Naive B cell (primary cell): ENCODE measurements at regions not wholly inside any gene's neighbourhood (a gene's known extent, or its start where the extent isn't known, plus 50 kb on each side); places are given as distances from the start of the nearest gene placed in this dataset.

ENCODE experiments used
- ATAC-seq, 2 donors: fragments of 150-1000 bp; cut with Tn5 transposase; 2 replicates each; pipeline ENCODE4 v1.10.0; 2021; ENCODE audit warnings: low read depth in 2 of 2, mild to moderate bottlenecking in 2 of 2, moderate library complexity in 2 of 2
- DNase-seq: peaks from one replicate; pipeline ENCODE4 v3.0.0; 2022
- H3K27ac Mint-ChIP-seq, 6 donors: one replicate each; pipeline ENCODE4 v1.8.0; 2020 to 2022; ENCODE audit warnings: mild to moderate bottlenecking in 6 of 6, mixed read lengths in 6 of 6, moderate library complexity in 5 of 6, inconsistent platforms in 2 of 6
- H3K27me3 Mint-ChIP-seq, 3 donors: one replicate each; pipeline ENCODE4 v1.8.0; 2021 to 2022; ENCODE audit warnings: mixed read lengths in 3 of 3, mild to moderate bottlenecking in 1 of 3
- H3K36me3 Mint-ChIP-seq, 2 donors: one replicate each; pipeline ENCODE4 v1.8.0; 2020 to 2022; ENCODE audit warnings: mixed read lengths in 2 of 2, inconsistent platforms in 1 of 2, mild to moderate bottlenecking in 1 of 2
- H3K4me1 Mint-ChIP-seq, 3 donors: one replicate each; pipeline ENCODE4 v1.8.0; 2020 to 2022; ENCODE audit warnings: mixed read lengths in 3 of 3, inconsistent platforms in 1 of 3, mild to moderate bottlenecking in 1 of 3, moderate library complexity in 1 of 3
- H3K4me3 Mint-ChIP-seq, 8 donors: one replicate each; pipeline ENCODE4 v1.8.0; 2020 to 2022; ENCODE audit warnings: mild to moderate bottlenecking in 8 of 8, mixed read lengths in 8 of 8, moderate library complexity in 8 of 8, inconsistent platforms in 2 of 8
- H3K9me3 Mint-ChIP-seq, 7 donors: one replicate each; pipeline ENCODE4 v1.8.0; 2020 to 2022; ENCODE audit warnings: mixed read lengths in 7 of 7, mild to moderate bottlenecking in 5 of 7, inconsistent platforms in 2 of 7, moderate library complexity in 1 of 7

- DNase-seq (no peak), ATAC-seq (no peak)
- no peak overlapping the region for H3K27ac Mint-ChIP-seq
- no peaks in the 10 kb centered on the region for H3K36me3 Mint-ChIP-seq
- H3K9me3 Mint-ChIP-seq, result peaks cover 0 to 1% (median 0%) of the 10 kb centered on the region in 7 donors
- H3K27me3 Mint-ChIP-seq, result peaks cover 29 to 67% (median 62%) of the 10 kb centered on the region in 3 donors
- no peaks in the 10 kb centered on the region for H3K4me1 Mint-ChIP-seq
- H3K4me3 Mint-ChIP-seq, result no peak overlapping the region
Measured at GRCh38 chr17:74005790-74006189, 197.7 kb upstream of the RPL38 start.

- Mint-ChIP-seq H3K9me3 (peaks cover 0 to 1% (median 0%) of the 10 kb centered on the region in 7 donors), H3K36me3 (no peaks in the 10 kb centered on the region), H3K27ac (no peak overlapping the region), H3K4me3 (no peak overlapping the region), H3K4me1 (no peaks in the 10 kb centered on the region), H3K27me3 (peaks cover 29 to 71% (median 63%) of the 10 kb centered on the region in 3 donors)
- ATAC-seq, result no peak
- DNase-seq, result no peak
Measured at GRCh38 chr17:74006371-74006770, 197.1 kb upstream of the RPL38 start.

GRCh38 chr17:74008196-74008595 is 195.3 kb upstream of the RPL38 start:
- H3K36me3 Mint-ChIP-seq, result no peaks in the 10 kb centered on the region
- H3K4me3 Mint-ChIP-seq, result no peak overlapping the region
- peaks cover 0 to 1% (median 0%) of the 10 kb centered on the region in 7 donors for H3K9me3 Mint-ChIP-seq
- no peak for ATAC-seq
- H3K27me3 Mint-ChIP-seq, result peaks cover 29 to 77% (median 69%) of the 10 kb centered on the region in 3 donors
- DNase-seq, result no peak
- H3K27ac Mint-ChIP-seq, result no peak overlapping the region
- H3K4me1 Mint-ChIP-seq, result no peaks in the 10 kb centered on the region

DNA sequence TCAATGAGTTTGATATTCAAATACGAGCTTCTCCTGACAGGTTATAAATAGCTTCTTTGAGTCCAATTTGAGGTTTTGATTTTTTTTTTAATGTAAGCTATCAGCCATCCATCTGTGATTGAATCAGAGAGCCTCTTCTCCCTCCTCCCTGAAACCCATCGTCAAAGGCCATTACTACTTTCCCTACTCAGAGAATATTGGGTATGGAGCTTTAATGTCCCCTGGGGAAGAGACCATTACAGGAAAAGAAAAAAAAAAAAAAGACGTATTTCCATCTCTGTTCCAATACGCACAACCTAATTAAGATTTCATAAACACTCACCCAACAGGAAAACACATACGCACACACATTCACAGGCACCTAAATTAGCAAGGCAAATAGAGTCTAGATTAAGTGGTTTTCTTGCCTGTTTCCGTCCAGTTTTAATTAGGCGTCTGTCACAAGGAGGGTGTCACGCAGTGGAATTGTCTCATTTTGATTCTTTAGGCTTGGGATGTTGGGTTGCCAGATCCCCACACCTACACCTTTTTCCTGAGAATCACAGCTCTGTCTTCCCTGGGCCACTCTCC is 194.3 kb upstream of the RPL38 start:
- Mint-ChIP-seq H3K4me1 (no peaks in the 10 kb centered on the region), H3K27ac (no peak overlapping the region), H3K4me3 (no peak overlapping the region), H3K9me3 (peaks cover 0 to 1% (median 0%) of the 10 kb centered on the region in 7 donors), H3K36me3 (no peaks in the 10 kb centered on the region), H3K27me3 (peaks cover 31 to 76% (median 59%) of the 10 kb centered on the region in 3 donors)
- ATAC-seq (no peak), DNase-seq (no peak)

GRCh38 chr17:74010903-74011302 is 192.6 kb upstream of the RPL38 start:
- H3K4me3 Mint-ChIP-seq, result no peak overlapping the region
- ATAC-seq (no peak), DNase-seq (no peak)
- no peak overlapping the region for H3K27ac Mint-ChIP-seq
- peaks cover 0 to 1% (median 0%) of the 10 kb centered on the region in 7 donors for H3K9me3 Mint-ChIP-seq
- no peaks in the 10 kb centered on the region for H3K36me3 Mint-ChIP-seq
- H3K4me1 Mint-ChIP-seq, result no peaks in the 10 kb centered on the region
- peaks cover 23 to 73% (median 55%) of the 10 kb centered on the region in 3 donors for H3K27me3 Mint-ChIP-seq

- Mint-ChIP-seq H3K9me3 (peaks cover 0 to 1% (median 0%) of the 10 kb centered on the region in 7 donors), H3K27me3 (peaks cover 29 to 72% (median 52%) of the 10 kb centered on the region in 3 donors), H3K4me3 (no peak overlapping the region), H3K27ac (no peak overlapping the region), H3K4me1 (no peaks in the 10 kb centered on the region), H3K36me3 (no peaks in the 10 kb centered on the region)
- ATAC-seq (no peak), DNase-seq (no peak)
Measured at GRCh38 chr17:74011966-74012365, 191.5 kb upstream of the RPL38 start.

DNA sequence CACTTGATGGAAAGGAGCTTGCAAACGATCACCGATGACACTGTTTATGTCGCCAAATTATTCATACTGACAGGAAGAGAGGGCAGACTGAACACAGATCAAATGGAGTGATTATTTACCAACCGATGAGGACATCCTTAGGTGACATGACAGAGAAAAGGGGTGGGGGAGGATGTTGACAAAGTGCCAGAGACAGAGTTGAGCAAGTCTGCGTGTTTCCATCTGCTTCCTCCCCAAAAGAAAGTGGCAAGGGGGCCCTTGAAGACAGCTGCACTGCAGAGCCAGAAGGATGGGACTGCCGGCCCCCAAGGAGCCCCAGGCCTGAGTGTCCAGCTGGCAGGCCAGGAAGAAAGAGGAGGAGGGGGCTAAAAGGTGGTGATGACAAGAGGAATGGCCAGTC is 191.0 kb upstream of the RPL38 start:
- DNase-seq (no peak), ATAC-seq (no peak)
- H3K27me3 Mint-ChIP-seq, result peaks cover 28 to 68% (median 53%) of the 10 kb centered on the region in 3 donors
- no peaks in the 10 kb centered on the region for H3K36me3 Mint-ChIP-seq
- peaks cover 0 to 1% (median 0%) of the 10 kb centered on the region in 7 donors for H3K9me3 Mint-ChIP-seq
- H3K4me1 Mint-ChIP-seq, result no peaks in the 10 kb centered on the region
- no peak overlapping the region for H3K4me3 Mint-ChIP-seq
- H3K27ac Mint-ChIP-seq, result peak overlapping the region in 2 of 6 donors; percentile 16 to 56

- H3K4me1 Mint-ChIP-seq, result no peaks in the 10 kb centered on the region
- H3K4me3 Mint-ChIP-seq, result no peak overlapping the region
- no peak for DNase-seq
- H3K9me3 Mint-ChIP-seq, result no peaks in the 10 kb centered on the region
- H3K36me3 Mint-ChIP-seq, result no peaks in the 10 kb centered on the region
- H3K27me3 Mint-ChIP-seq, result peaks cover 14 to 42% (median 32%) of the 10 kb centered on the region in 3 donors
- no peak for ATAC-seq
- peak overlapping the region in 1 of 6 donors; percentile 42 for H3K27ac Mint-ChIP-seq
Measured at GRCh38 chr17:74015316-74015715, 188.2 kb upstream of the RPL38 start.

- peak overlapping the region in 1 of 6 donors; percentile 42 for H3K27ac Mint-ChIP-seq
- no peaks in the 10 kb centered on the region for H3K4me1 Mint-ChIP-seq
- H3K4me3 Mint-ChIP-seq, result no peak overlapping the region
- no peaks in the 10 kb centered on the region for H3K9me3 Mint-ChIP-seq
- H3K27me3 Mint-ChIP-seq, result peaks cover 14 to 35% (median 26%) of the 10 kb centered on the region in 3 donors
- DNase-seq (no peak), ATAC-seq (no peak)
- no peaks in the 10 kb centered on the region for H3K36me3 Mint-ChIP-seq
Measured at GRCh38 chr17:74015990-74016389, 187.5 kb upstream of the RPL38 start.

- no peaks in the 10 kb centered on the region for H3K36me3 Mint-ChIP-seq
- no peaks in the 10 kb centered on the region for H3K9me3 Mint-ChIP-seq
- H3K27ac Mint-ChIP-seq, result no peak overlapping the region
- no peaks in the 10 kb centered on the region for H3K4me1 Mint-ChIP-seq
- ATAC-seq, result no peak
- no peak for DNase-seq
- H3K4me3 Mint-ChIP-seq, result no peak overlapping the region
- H3K27me3 Mint-ChIP-seq, result peaks cover 14 to 33% (median 26%) of the 10 kb centered on the region in 3 donors
Measured at GRCh38 chr17:74016461-74016860, 187.0 kb upstream of the RPL38 start.

DNA sequence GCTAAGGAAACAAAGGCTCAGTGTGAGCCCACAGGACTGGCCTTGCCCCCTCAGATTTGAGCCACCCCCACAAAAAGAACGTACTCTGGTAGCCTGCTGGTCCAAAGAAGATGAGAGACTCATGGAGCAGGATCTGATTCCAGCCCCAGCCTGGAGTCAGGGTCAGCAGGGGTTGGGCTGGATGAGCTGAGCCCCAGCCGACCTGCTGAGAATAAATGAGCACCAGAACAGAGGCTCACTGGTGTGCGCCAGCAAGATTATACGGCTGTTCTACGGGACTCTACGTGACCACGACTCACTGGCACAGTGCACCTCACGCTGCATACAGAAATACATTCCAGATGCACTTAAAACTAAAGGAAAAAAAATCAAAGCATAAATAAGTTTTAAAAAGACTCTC is 186.0 kb upstream of the RPL38 start:
- ATAC-seq (no peak), DNase-seq (no peak)
- H3K27me3 Mint-ChIP-seq, result peaks cover 14 to 28% (median 25%) of the 10 kb centered on the region in 3 donors
- no peak overlapping the region for H3K27ac Mint-ChIP-seq
- no peak overlapping the region for H3K4me3 Mint-ChIP-seq
- H3K36me3 Mint-ChIP-seq, result no peaks in the 10 kb centered on the region
- H3K4me1 Mint-ChIP-seq, result no peaks in the 10 kb centered on the region
- no peaks in the 10 kb centered on the region for H3K9me3 Mint-ChIP-seq

GRCh38 chr17:74018115-74018514 is 185.4 kb upstream of the RPL38 start:
- peak overlapping the region in 1 of 6 donors; percentile 82 for H3K27ac Mint-ChIP-seq
- peaks cover 14 to 21% (median 18%) of the 10 kb centered on the region in 3 donors for H3K27me3 Mint-ChIP-seq
- no peak for DNase-seq

DNA sequence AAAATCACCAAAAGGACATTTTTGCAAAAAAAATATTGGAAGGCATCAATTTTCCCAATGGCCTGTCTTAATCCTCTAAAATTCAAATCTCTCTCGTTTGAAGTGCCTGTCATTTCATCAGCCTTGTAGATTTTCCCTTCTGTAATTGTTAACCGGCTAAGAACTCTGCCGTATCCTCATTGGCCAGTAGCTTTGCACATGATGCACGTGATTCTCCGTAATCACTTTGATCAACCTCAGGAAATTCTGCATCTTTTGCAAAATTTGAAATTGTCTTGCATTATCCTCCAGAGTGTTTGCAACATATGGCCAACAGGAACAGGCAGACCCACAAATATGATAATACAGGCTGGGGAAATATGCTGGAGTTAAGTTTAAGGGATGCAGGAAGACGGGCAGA is 184.2 kb upstream of the RPL38 start:
- DNase-seq (no peak), ATAC-seq (no peak)
- H3K27ac Mint-ChIP-seq, result no peak overlapping the region
- no peaks in the 10 kb centered on the region for H3K9me3 Mint-ChIP-seq
- H3K4me1 Mint-ChIP-seq, result no peaks in the 10 kb centered on the region
- no peak overlapping the region for H3K4me3 Mint-ChIP-seq
- H3K27me3 Mint-ChIP-seq, result peaks cover 7 to 18% (median 11%) of the 10 kb centered on the region in 3 donors
- H3K36me3 Mint-ChIP-seq, result no peaks in the 10 kb centered on the region

More at GRCh38 chr17:74018115-74018514, 185.4 kb upstream of the RPL38 start:
- Mint-ChIP-seq H3K4me1 (no peaks in the 10 kb centered on the region), H3K9me3 (no peaks in the 10 kb centered on the region), H3K36me3 (no peaks in the 10 kb centered on the region), H3K4me3 (no peak overlapping the region)
- no peak for ATAC-seq

GRCh38 chr17:74019860-74020259 is 183.6 kb upstream of the RPL38 start:
- Mint-ChIP-seq H3K4me1 (no peaks in the 10 kb centered on the region), H3K4me3 (no peak overlapping the region), H3K27me3 (peaks cover 7 to 18% (median 11%) of the 10 kb centered on the region in 3 donors), H3K36me3 (no peaks in the 10 kb centered on the region), H3K9me3 (no peaks in the 10 kb centered on the region), H3K27ac (no peak overlapping the region)
- ATAC-seq (no peak), DNase-seq (no peak)
